ENCODE measurements at regions not wholly inside any gene's neighbourhood (a gene's known extent, or its start where the extent isn't known, plus 50 kb on each side); places are given as distances from the start of the nearest gene placed in this dataset.

- Histone ChIP-seq H3K27ac (ENCODE audit: low read depth, low read length) (no peak overlapping the region), H3K4me1 (ENCODE audit: control insufficient read depth, insufficient read depth, low read length) (peaks cover 17% of the 10 kb centered on the region), H3K4me3 (ENCODE audit: low read depth, low read length) (no peak overlapping the region), H3K27me3 (ENCODE audit: control insufficient read depth, insufficient read depth, low read length) (peaks cover 3% of the 10 kb centered on the region), H3K9me3 (ENCODE audit: control insufficient read depth, insufficient read depth, low read length) (no peaks in the 10 kb centered on the region), H3K36me3 (ENCODE audit: control insufficient read depth, insufficient read depth, low read length) (no peaks in the 10 kb centered on the region)
- no peak for DNase-seq (ENCODE audit: low read depth in 4 of 6, low spot score in 6 of 6)
- 72% methylated on average over 2 of the region's 5 CpGs for WGBS (ENCODE audit: insufficient coverage)
These were observed 328.5 kb downstream of the HNRNPD start for GRCh38 chr4:82045267-82045666.

GRCh38 chr4:82044141-82044993, 329.4 kb downstream of the HNRNPD start:
- under 1% methylated on average over 71 of the region's 75 CpGs for WGBS (ENCODE audit: insufficient coverage)
- Histone ChIP-seq H3K4me1 (ENCODE audit: control insufficient read depth, insufficient read depth, low read length) (peaks cover 17% of the 10 kb centered on the region), H3K27ac (ENCODE audit: low read depth, low read length) (no peak overlapping the region), H3K27me3 (ENCODE audit: control insufficient read depth, insufficient read depth, low read length) (peaks cover 3% of the 10 kb centered on the region), H3K36me3 (ENCODE audit: control insufficient read depth, insufficient read depth, low read length) (no peaks in the 10 kb centered on the region), H3K4me3 (ENCODE audit: low read depth, low read length) (peak overlapping the region; percentile 44), H3K9me3 (ENCODE audit: control insufficient read depth, insufficient read depth, low read length) (no peaks in the 10 kb centered on the region)
- DNase-seq (ENCODE audit: low read depth in 4 of 6, low spot score in 6 of 6) = peak; percentile 47 to 93 (median 74)

GRCh38 chr4:82043809-82044137, 330.0 kb downstream of the HNRNPD start:
- no peaks in the 10 kb centered on the region for H3K9me3 ChIP-seq (ENCODE audit: control insufficient read depth, insufficient read depth, low read length)
- H3K36me3 ChIP-seq (ENCODE audit: control insufficient read depth, insufficient read depth, low read length) = no peaks in the 10 kb centered on the region
- no peak for DNase-seq (ENCODE audit: low read depth in 4 of 6, low spot score in 6 of 6)
- WGBS (ENCODE audit: insufficient coverage) = 1% methylated on average over 18 of the region's 18 CpGs
- H3K4me1 ChIP-seq (ENCODE audit: control insufficient read depth, insufficient read depth, low read length) = peaks cover 17% of the 10 kb centered on the region
- no peak overlapping the region for H3K27ac ChIP-seq (ENCODE audit: low read depth, low read length)
- H3K4me3 ChIP-seq (ENCODE audit: low read depth, low read length) = peak overlapping the region; percentile 31
- peaks cover 3% of the 10 kb centered on the region for H3K27me3 ChIP-seq (ENCODE audit: control insufficient read depth, insufficient read depth, low read length)

GRCh38 chr4:82043081-82043808, 330.5 kb downstream of the HNRNPD start:
- 31% methylated on average over 9 of the region's 12 CpGs for WGBS (ENCODE audit: insufficient coverage)

GRCh38 chr4:82042042-82042441, 331.7 kb downstream of the HNRNPD start:
- H3K4me3 ChIP-seq (ENCODE audit: low read depth, low read length) = no peak overlapping the region
- H3K27me3 ChIP-seq (ENCODE audit: control insufficient read depth, insufficient read depth, low read length) = peaks cover 3% of the 10 kb centered on the region
- no peaks in the 10 kb centered on the region for H3K9me3 ChIP-seq (ENCODE audit: control insufficient read depth, insufficient read depth, low read length)
- DNase-seq (ENCODE audit: low read depth in 4 of 6, low spot score in 6 of 6) = no peak
- peaks cover 17% of the 10 kb centered on the region for H3K4me1 ChIP-seq (ENCODE audit: control insufficient read depth, insufficient read depth, low read length)
- 76% methylated on average over 3 of the region's 3 CpGs for WGBS (ENCODE audit: insufficient coverage)
- H3K36me3 ChIP-seq (ENCODE audit: control insufficient read depth, insufficient read depth, low read length) = no peaks in the 10 kb centered on the region
- no peak overlapping the region for H3K27ac ChIP-seq (ENCODE audit: low read depth, low read length)

More at GRCh38 chr4:82043081-82043808, 330.5 kb downstream of the HNRNPD start:
- Histone ChIP-seq H3K27me3 (ENCODE audit: control insufficient read depth, insufficient read depth, low read length) (peaks cover 3% of the 10 kb centered on the region), H3K36me3 (ENCODE audit: control insufficient read depth, insufficient read depth, low read length) (no peaks in the 10 kb centered on the region), H3K4me3 (ENCODE audit: low read depth, low read length) (peak overlapping the region; percentile 31), H3K4me1 (ENCODE audit: control insufficient read depth, insufficient read depth, low read length) (peaks cover 17% of the 10 kb centered on the region), H3K9me3 (ENCODE audit: control insufficient read depth, insufficient read depth, low read length) (no peaks in the 10 kb centered on the region), H3K27ac (ENCODE audit: low read depth, low read length) (no peak overlapping the region)
- DNase-seq (ENCODE audit: low read depth in 4 of 6, low spot score in 6 of 6) = peak in 2 of 6 donors; percentile 7 to 57

GRCh38 chr4:82038936-82039335, 334.9 kb downstream of the HNRNPD start:
- Histone ChIP-seq H3K4me3 (ENCODE audit: low read depth, low read length) (no peak overlapping the region), H3K4me1 (ENCODE audit: control insufficient read depth, insufficient read depth, low read length) (peaks cover 9% of the 10 kb centered on the region), H3K9me3 (ENCODE audit: control insufficient read depth, insufficient read depth, low read length) (no peaks in the 10 kb centered on the region), H3K27ac (ENCODE audit: low read depth, low read length) (no peak overlapping the region), H3K27me3 (ENCODE audit: control insufficient read depth, insufficient read depth, low read length) (peaks cover 3% of the 10 kb centered on the region), H3K36me3 (ENCODE audit: control insufficient read depth, insufficient read depth, low read length) (no peaks in the 10 kb centered on the region)
- 88% methylated on average over 1 of the region's 2 CpGs for WGBS (ENCODE audit: insufficient coverage)
- no peak for DNase-seq (ENCODE audit: low read depth in 4 of 6, low spot score in 6 of 6)

GRCh38 chr4:82036181-82036580, 337.6 kb downstream of the HNRNPD start:
- Histone ChIP-seq H3K4me1 (ENCODE audit: control insufficient read depth, insufficient read depth, low read length) (no peaks in the 10 kb centered on the region), H3K36me3 (ENCODE audit: control insufficient read depth, insufficient read depth, low read length) (no peaks in the 10 kb centered on the region), H3K27ac (ENCODE audit: low read depth, low read length) (no peak overlapping the region), H3K4me3 (ENCODE audit: low read depth, low read length) (no peak overlapping the region), H3K9me3 (ENCODE audit: control insufficient read depth, insufficient read depth, low read length) (no peaks in the 10 kb centered on the region), H3K27me3 (ENCODE audit: control insufficient read depth, insufficient read depth, low read length) (no peaks in the 10 kb centered on the region)
- 67% methylated on average over 1 of the region's 1 CpG for WGBS (ENCODE audit: insufficient coverage)
- DNase-seq (ENCODE audit: low read depth in 4 of 6, low spot score in 6 of 6) = no peak

- Histone ChIP-seq H3K9me3 (ENCODE audit: control insufficient read depth, insufficient read depth, low read length) (no peaks in the 10 kb centered on the region), H3K4me1 (ENCODE audit: control insufficient read depth, insufficient read depth, low read length) (no peaks in the 10 kb centered on the region)
- WGBS (ENCODE audit: insufficient coverage) = no CpG with 5 or more reads among the region's 2 CpGs
These were observed 338.9 kb downstream of the HNRNPD start for GRCh38 chr4:82034878-82035277.

GRCh38 chr4:82033862-82034261, 339.9 kb downstream of the HNRNPD start:
- no peak overlapping the region for H3K4me3 ChIP-seq (ENCODE audit: low read depth, low read length)
- no peaks in the 10 kb centered on the region for H3K27me3 ChIP-seq (ENCODE audit: control insufficient read depth, insufficient read depth, low read length)
- no peaks in the 10 kb centered on the region for H3K9me3 ChIP-seq (ENCODE audit: control insufficient read depth, insufficient read depth, low read length)
- no CpG with 5 or more reads among the region's 2 CpGs for WGBS (ENCODE audit: insufficient coverage)
- DNase-seq (ENCODE audit: low read depth in 4 of 6, low spot score in 6 of 6) = peak in 1 of 6 donors; percentile 34
- no peaks in the 10 kb centered on the region for H3K36me3 ChIP-seq (ENCODE audit: control insufficient read depth, insufficient read depth, low read length)
- no peak overlapping the region for H3K27ac ChIP-seq (ENCODE audit: low read depth, low read length)
- H3K4me1 ChIP-seq (ENCODE audit: control insufficient read depth, insufficient read depth, low read length) = no peaks in the 10 kb centered on the region

More at GRCh38 chr4:82034878-82035277, 338.9 kb downstream of the HNRNPD start:
- no peak overlapping the region for H3K4me3 ChIP-seq (ENCODE audit: low read depth, low read length)
- no peaks in the 10 kb centered on the region for H3K36me3 ChIP-seq (ENCODE audit: control insufficient read depth, insufficient read depth, low read length)
- H3K27me3 ChIP-seq (ENCODE audit: control insufficient read depth, insufficient read depth, low read length) = no peaks in the 10 kb centered on the region
- no peak overlapping the region for H3K27ac ChIP-seq (ENCODE audit: low read depth, low read length)
- no peak for DNase-seq (ENCODE audit: low read depth in 4 of 6, low spot score in 6 of 6)

Measured in spinal cord (tissue), 9 donors.